HG02884 (cell line): ENCODE measurements at regions not wholly inside any gene's neighbourhood (a gene's known extent, or its start where the extent isn't known, plus 50 kb on each side); places are given as distances from the start of the nearest gene placed in this dataset.
"Not testable (repeated sequence)": the region's sequence is repeated elsewhere in the genome, so short reads cannot be mapped to it uniquely, and the experiment has no call there.

Experiments used
- ATAC-seq: cut with Tn5 transposase; IDR thresholded peaks from one replicate; pipeline ENCODE4 v1.9.1; 2021; ENCODE audit warnings: mild to moderate bottlenecking, moderate library complexity; ENCODE audit not compliant: unreplicated experiment

DNA sequence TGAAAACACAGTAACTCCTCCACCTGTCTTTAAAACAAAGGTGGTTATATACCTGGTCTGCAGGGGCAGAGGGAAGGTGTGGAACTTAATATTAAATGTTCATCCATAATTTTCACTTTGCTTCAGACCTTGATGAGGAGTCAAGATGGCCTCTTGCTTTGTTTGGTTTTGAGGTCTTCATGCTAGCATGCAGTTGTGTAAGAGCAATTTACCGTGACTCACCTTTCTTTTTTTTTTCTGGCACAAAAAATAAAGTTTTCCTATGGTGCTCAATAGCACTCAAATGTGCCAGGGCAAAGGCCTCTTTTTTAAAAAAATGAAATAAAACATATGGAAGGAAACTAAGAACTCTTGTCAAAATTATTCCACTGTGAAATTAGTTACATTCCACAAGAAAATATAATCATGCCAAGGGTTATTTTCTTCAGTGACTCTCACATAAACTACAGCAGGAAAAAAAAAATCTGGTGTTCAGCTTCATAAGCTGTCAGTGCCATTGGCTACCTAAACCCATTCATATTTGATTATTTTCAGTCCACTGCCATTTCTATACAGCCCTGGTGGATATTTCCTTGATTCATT lies 128.2 kb downstream of the SLC7A11 start:
- ATAC-seq: peak; percentile 9

DNA sequence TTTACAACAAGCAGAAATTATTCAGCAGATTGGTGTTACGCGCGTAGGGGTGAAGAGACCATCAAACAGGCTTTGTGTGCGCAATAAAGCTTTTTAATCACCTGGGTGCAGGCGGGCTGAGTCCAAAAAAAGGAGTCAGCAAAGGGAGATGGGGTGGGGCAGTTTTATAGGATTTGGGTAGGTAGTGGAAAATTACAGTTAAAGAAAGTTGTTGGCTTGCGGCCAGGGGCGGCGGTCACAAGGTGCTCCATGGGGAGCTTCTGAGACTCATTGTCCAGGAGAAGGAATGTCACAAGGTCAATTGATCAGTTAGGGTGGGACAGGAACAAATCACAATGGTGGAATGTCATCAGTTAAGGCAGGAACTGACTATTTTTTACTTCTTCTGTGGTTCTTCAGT lies 129.3 kb downstream of the SLC7A11 start:
- ATAC-seq: not testable (repeated sequence)

DNA sequence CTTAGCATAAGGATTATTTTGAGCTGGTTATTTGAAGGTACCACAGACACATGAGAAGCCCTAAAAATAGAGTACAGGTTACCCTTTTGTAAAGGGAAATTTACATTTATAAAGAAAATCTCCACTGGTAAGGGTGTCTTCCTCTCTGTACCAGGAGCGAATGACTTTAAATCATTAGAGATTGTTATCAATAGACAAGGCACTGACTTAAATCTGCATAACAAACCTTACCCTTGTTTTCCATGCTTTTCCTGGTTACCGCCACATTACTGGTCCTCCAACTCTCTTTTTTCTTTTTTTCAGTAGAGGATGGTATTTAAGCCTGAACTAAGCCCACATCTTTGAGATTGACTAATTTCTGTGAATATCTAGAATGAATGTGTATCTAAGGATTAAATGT lies 129.8 kb downstream of the SLC7A11 start:
- no peak for ATAC-seq

DNA sequence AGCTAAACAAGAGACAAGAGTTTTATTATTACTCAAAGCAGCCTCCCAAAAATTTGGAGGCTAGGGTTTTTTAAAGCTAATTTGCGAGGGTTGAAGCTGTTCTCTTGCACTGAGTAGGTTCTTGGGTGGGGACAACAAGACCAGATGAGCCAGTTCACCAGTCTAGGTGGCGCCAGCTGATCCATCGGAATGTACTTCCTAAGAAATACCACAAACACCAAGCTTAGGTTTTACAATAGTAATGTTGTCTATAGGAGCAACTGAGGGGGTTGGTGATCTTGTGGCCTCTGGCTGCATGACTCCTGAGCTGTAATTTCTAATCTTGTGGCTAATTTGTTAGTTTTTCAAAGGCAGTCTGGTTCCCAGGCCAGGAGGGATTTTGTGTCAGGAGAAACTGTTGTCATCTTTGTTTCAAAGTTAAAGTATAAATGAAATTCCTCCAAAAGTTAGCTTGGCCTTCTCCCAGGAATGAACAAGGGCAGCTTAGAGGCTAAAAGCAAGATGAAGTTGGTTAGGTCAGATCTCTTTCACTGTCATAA lies 130.6 kb downstream of the SLC7A11 start:
- ATAC-seq: no peak

DNA sequence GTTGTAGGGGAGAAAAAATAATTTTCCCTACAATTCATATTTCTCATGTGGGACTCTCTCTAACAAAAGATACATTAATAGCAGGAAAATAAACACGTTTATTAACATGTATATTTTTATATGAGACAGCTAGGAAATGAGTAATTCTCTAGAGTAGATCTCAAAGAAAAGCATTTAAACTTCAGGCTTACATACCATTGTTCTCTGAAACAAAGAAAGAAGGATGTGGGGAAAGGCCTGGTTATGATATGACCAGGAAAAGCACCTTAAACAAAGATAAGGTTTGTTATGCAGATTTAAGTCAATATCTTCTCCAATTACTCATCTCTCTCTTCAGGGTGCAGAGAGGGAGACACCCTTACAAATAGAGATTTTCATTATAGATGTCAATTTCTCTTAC lies 131.3 kb downstream of the SLC7A11 start:
- peak; percentile 45 for ATAC-seq

DNA sequence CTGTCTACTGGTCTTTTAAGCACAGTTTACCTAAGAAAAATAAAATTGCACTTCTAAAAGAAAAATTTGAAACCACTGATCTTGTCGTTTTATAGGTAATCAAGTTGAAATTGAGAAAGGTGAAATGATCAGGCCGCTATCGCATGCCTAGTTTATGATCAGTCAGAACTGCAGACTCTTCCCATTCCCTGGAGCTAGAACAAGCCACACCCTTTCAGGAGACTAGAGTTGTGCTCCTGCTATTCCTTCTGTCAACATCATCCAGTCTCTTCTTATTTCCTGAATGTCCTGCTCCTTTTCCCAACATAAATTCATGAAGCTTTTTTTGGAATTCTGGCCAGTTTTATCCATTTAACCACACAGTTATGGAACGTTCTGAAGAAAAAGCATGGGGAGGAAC lies 135.1 kb downstream of the SLC7A11 start:
- ATAC-seq: no peak

DNA sequence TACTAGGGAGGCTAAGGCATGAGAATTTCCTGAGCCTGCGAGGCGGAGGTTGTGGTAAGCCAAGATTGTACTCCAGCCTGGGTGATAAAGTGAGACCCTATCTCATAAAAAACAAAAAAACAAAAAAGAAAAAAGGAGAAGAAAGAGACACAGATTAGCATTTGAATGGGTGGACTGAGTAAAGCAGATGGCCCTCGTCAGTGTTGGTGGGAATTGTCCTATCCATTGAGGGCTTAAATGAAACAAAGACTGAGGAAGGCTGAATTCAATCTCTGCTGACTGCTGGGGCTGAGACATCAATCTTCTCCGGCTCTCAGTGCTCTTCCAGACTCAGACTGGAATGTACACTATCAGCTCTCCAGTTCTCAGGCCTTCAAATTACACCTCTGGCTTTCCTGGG lies 136.8 kb downstream of the SLC7A11 start:
- ATAC-seq: no peak

DNA sequence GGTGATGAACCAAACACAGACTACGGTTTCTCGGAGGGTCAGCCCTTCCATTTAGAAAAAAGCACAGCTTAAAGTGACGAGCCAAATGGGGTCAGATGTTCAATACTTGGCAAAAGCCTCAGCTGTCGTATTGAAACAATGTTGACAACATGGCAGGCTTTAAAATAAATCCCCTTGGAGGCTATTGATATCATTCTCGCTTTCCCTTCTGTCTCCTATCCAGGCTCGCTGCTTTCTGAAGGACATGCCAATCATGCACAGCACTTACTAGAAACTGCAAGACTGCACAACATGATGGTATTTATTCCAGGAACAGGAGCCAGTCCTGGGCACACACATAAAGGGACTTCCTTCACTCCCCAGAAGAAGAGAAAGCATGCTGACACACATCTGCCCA lies 137.9 kb downstream of the SLC7A11 start:
- ATAC-seq: no peak

DNA sequence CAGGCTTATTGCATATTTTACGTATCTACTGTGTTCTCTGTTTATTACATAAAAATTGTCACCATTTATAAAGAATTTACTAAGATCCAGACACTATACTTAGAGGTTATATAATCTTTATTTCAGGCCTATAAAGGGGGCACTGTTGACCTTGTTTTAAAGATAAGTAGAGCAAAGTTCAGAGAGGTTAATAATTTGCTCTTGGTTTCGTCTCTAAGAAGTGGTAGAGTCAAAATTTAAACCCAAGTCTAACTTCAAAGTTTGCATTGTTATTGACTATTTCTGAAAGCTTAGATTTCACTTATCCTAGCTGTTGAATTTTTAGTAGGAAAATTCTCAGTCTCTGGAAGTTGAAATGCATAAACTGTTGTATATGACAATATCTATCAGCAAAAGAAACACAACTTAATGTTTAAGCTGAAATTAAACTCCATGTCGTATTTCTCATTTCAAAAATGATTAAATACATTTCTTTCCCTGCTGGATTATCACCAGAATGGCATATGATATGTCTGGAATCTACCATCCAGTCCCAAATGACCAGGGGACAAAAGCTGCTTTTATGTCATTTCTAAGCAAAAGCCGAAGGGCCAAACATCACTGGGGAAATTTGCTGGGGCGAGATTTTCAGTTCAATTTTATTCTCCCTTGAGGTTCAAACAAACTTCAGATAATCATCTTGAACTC lies 138.4 kb downstream of the SLC7A11 start:
- no peak for ATAC-seq

DNA sequence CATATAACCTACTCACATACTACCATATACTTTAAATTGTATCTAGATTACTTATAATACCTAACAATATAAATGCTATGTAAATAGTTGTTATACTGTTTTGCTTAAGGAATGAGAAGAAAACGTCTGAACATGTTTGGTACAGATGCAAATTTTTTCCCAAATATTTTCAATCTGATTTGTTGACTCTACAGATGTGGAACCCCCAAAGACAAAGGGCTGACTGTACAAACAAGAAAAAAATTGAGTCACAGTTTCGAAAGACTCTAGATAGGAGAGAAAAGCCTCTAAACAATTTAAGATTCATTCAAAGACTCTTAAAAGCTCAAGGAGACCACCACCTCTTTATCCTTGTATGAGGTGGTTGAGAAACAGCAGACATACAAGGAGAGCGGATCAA lies 142.8 kb downstream of the SLC7A11 start:
- no peak for ATAC-seq

DNA sequence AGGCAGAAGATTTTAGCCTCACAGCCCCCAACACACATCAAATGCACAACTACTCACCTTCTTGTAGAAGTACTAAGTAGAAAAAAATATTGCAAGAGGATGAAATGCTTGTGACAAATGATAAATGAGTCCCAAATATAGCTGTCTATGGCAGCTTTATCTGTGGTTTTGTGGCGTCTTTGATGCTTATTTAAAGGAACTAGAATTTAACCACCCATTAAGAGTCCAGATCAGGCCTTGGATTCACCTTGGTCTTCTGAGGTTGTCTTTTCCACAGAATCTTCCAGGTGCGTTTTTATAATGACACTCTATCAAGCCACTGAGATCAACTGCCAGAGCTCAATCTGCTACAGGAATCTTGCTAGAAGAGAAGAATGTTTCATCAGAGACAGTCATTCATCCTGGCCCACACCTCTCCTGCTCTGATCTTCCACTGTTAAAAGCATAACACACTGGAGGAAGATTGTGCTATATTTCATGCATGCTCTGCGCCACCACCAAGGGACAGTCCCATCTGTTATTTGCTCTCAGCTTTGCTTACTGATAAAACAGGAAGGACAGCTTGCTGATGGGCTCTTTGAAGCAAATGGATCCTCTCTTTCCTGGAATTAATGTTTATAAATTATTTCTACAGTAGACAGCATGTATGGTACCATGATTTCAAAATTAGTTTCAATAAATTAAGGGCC lies 144.1 kb downstream of the SLC7A11 start:
- ATAC-seq: no peak

DNA sequence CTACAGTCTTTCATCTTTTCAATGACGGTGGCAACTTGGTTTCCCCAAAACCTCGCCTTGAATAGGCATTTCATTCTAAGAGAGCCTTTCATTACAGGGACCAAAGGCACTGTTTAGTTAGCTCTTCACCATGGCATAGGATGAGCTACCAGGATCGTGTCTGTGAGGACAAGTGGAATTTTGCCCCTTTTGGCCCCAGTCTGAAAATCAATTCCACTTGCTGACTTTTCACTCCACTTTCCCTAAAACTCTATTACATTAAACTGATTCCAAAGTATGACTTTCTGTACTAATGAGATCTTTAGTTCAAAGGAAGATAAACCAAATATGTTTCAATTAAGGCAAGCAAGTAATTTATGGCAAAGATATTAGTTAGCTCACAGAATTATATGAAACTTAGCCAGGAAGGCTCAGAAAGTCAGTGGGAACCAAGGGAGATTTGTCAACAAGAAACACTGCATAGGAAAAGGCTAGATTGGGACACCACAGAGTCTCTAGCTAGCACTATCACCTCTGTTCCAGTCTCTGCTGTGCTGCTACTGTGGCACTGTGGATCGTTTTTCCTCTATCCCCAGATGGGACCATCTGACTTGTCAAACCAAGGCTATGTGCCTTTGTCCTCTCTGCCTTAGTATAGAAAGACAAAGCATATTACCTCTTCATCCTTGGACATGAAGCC lies 145.6 kb downstream of the SLC7A11 start:
- no peak for ATAC-seq

DNA sequence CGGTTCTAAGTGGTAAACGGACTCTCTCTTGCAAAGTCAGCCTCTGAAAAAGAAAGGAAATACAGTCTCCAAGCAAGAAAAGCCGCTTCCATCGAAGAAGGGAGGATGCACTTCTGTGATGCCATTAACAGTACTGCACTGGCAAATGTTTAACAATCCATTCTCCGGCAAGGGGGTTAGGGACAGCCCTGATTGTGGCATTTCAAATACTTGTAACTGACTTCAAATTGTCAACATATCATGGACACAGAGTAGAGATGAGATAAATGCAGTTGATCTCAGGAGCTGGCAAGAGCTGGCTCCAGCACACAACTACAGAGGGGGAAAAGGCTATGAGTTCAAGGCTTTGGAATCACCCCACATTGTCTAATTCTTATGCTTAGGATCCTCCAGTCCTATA lies 146.8 kb downstream of the SLC7A11 start:
- ATAC-seq: no peak

DNA sequence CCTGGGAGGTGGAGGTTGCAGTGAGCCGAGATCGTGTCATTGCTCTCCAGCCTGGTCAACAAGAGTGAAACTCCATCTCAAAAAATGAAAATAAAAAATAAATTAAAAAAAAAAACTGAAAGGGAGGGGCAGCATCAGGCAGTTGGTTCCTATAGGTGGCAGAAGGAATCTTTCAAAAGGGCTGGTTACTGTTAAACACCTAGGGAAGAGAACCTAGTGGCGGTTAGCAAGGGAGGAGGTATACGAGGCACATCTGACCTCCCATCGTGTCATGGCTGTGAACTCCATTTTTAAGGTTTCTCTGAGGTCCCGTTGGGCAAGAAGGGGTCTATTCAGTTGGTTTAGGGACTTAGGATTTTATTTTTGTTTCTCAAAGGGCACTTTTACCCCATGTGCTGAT lies 150.1 kb downstream of the SLC7A11 start:
- no peak for ATAC-seq

DNA sequence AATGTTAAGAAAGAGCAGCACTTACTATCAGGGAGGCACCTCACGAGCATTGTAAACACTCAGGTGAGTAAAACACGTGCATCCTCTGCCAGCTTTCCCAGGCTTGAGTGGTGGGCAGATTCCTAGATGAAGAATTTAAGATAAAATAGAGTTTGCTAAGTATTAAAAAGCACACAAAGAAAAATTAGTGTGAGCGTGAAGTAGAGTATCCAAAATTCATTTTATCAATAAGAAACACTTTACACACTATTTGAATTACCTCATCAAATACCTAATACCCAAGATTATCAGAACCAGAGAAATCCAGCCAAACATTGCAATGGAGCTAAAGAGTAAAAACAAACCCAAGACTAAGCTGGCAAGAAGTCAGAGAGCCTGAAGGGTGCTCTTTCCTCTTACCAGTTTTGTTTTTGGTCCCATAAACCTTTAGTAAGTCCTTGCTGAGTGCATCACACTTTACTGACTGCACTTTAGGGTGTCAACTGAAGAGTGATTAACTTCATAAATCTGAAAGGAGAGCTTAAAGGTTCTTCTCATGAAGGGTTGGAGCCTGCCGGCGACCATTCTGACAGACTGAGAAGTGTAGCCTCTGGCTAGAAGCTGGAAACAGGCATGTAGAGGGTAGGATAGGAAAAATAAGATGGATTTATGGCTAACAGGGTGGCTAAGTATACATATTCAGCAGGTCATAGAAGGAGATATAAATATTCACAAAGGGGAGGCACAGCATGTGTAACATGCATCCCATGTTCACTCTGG lies 151.1 kb downstream of the SLC7A11 start:
- ATAC-seq: no peak

DNA sequence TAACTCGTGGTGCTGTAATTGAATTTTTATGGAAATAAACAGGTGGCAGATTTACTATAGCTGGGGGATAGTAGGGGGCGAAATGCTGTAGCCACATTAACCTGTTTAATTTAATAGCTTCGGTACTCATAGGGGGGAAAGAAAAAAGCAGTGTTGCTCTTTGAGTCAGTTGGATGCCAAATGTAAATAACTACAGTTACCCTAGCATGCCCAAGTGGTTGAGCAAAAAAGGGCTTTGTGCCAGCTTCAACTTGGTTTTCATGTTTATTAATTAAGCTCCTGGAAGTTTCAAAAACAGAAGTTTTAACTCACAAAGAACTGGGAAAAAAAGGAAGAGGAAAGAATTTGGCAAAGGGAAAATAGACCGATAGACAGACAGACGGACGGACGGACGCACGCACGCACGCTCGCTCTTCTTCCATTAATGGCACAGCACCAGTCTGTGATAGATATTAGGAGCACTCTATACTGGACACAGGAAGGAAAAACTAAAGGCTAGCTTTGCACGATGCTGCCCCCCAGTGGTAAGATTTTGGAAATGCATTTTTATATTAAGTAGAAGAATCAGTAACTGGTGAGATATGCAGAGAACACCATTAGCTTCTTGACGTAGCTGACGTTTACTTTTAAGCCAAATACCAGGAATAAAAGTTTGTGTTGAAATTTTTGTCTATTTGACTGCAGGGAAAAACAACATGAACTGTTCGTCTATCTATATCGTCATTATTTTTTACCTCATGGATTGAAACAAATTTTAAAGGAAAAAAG lies 151.8 kb downstream of the SLC7A11 start:
- ATAC-seq: peak; percentile 76

DNA sequence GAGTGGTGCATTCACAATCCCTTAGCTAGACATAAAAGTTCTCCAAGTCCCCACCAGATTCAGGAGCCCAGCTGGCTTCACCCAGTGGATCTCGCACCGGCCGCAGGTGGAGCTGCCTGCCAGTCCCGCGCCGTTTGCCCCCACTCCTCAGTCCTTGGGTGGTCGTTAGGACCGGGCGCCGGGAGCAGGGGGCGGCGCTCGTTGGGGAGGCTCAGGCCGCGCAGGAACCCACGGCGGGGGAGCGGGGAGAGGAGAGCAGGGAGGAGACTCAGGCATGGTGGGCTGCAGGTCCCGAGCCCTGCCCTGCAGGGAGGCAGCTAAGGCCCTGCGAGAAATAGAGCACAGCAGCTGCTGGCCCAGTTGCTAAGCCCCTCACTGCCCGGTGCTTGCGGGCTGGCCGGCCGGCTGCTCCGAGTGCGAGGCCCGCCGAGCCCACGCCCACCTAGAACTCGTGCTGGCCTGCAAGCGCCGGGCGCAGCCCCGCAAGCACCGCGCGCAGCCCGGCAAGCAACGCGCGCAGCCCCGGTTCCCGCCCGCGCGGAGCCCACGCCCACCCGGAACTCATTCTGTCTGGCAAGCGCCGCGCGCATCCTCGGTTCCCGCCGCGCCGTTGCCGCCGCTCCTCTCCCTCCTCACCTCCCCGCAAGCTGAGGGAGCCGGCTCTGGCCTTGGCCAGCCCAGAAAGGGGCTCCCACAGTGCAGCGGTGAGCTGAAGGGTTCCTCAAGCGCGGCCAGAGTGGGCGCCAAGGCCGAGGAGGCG lies 153.5 kb downstream of the SLC7A11 start:
- no peak for ATAC-seq

DNA sequence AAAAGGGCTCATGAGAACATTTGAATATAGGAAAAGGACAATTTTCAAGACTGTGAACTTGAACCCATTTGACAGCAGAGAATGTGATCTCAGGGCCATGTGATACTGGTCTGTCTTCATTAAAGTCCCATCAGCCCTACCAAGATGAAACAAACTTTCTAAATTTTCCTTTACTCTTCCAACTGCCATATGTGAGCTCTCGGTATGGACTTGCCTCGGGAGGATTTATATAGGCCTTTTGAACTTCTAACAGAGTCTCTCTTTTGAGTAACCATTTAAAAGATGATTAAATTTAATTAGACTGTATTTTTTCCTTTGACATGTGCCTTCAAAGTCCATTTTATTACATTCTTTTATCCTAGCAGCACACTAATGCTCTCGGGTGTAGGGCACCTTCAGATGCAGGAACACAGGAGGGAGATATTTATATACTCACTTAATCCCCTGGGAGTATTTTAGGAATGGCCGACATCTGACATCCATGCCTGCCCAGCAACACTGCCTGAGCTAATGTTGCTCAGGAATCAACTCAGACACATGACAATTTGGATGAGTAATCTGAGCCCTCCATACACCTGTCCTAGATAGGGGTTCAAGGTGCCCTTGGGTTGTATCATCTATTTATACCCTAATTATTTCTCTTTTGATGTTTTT lies 155.0 kb downstream of the SLC7A11 start:
- ATAC-seq: no peak

DNA sequence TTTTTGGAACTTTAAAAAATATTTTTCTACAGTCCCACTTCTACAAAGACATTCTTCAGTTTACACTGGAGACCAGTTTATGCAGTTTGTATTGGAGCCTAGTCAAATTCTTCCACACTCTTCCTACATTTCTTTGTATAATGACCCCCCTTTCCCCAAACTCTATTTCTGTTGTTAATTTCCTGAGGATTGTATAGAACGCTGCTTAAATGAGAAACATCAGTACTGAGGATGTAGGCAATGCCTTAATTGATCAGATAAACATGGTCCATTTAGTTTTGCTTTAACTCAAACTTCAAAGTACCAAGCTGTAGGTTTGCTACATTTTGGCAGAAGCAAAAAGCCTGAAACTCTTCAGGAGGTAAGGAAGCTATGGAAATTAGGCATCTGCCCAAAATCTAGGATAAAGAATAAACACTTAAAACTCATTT lies 155.5 kb downstream of the SLC7A11 start:
- no peak for ATAC-seq
